GM19035 (cell line): ENCODE measurements at regions not wholly inside any gene's neighbourhood (a gene's known extent, or its start where the extent isn't known, plus 50 kb on each side); places are given as distances from the start of the nearest gene placed in this dataset.
"Not testable (repeated sequence)": the region's sequence is repeated elsewhere in the genome, so short reads cannot be mapped to it uniquely, and the experiment has no call there.

Experiments used
- ATAC-seq: cut with Tn5 transposase; IDR thresholded peaks from one replicate; pipeline ENCODE4 v1.9.1; 2021; ENCODE audit not compliant: unreplicated experiment

DNA sequence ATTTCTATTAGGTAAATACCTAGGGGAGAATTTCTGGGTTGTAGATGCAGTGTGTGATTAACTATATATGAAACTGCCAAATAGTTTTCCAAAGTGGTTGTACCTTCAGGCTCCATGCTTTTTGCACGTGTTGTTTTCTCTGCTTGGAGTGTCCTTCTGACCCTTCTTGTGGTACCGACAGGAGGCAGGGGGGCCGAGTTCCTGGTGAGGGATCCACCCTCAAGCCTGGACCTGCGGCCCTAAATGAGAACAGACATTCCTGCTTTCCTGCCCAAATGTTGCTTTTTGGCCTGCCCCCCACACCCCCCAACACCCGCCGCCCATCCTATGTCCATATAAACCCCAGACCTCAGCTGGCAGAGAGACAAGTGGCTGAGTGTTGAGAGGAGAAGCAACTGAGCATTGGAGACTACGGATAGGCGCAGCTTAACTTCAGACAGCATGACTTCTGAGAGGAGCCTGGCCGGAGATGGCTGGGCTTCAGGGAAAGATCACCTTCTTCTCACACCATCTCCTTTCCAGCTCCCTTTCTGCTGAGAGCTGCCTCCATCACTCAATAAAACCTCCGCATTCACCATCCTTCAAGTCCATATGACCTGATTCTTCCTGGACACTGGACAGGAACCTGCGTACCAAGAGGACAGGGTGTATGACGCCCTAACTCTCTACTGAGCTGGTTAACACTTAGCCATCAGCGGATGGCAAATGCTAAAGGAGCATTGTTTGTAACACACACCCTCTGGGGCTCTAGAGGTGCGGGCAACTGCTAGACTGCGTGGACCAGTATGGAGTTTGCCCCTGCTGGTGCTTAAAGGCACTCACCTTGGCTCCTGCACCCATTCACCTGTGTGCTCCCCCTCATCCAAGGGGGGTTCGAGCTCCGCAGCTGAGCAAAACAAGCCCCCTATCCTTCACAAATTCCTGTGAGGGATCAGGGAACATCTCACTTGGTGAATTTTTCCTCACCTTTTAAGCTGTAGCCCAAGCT, 194.7 kb upstream of the FBXO33 start:
- no peak for ATAC-seq

GRCh38 chr14:39621678-39622077, 189.4 kb upstream of the FBXO33 start:
- no peak for ATAC-seq

- ATAC-seq, result no peak
Measured at GRCh38 chr14:39621223-39621622, 189.0 kb upstream of the FBXO33 start.

DNA sequence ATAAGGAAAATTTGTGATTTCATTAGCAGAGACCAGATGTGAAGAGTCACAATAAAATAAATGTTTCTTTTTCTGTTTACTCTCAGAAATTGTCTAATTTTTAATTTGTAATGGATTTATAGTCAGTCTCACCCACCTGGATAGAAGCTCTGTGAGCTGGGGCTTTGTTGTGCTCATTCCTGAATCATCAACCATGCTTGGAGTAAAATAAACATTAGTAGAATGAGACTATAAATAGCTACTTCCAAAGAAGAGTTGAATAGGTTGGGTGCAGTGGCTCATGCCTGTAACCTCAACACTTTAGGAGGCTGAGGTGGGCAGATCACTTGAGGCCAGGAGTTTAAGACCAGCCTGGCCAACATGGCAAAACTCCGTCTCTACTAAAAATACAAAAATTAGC, 185.3 kb upstream of the FBXO33 start:
- no peak for ATAC-seq

GRCh38 chr14:39615352-39615751, 183.1 kb upstream of the FBXO33 start:
- ATAC-seq, result no peak

GRCh38 chr14:39614297-39614923, 182.2 kb upstream of the FBXO33 start:
- ATAC-seq, result no peak

- ATAC-seq, result no peak
Measured at GRCh38 chr14:39609119-39609518, 176.9 kb upstream of the FBXO33 start.

GRCh38 chr14:39607978-39608377, 175.7 kb upstream of the FBXO33 start:
- no peak for ATAC-seq

- no peak for ATAC-seq
Measured at GRCh38 chr14:39603942-39604341, 171.7 kb upstream of the FBXO33 start.

- ATAC-seq, result no peak
Measured at GRCh38 chr14:39593377-39593776, 161.1 kb upstream of the FBXO33 start.

DNA sequence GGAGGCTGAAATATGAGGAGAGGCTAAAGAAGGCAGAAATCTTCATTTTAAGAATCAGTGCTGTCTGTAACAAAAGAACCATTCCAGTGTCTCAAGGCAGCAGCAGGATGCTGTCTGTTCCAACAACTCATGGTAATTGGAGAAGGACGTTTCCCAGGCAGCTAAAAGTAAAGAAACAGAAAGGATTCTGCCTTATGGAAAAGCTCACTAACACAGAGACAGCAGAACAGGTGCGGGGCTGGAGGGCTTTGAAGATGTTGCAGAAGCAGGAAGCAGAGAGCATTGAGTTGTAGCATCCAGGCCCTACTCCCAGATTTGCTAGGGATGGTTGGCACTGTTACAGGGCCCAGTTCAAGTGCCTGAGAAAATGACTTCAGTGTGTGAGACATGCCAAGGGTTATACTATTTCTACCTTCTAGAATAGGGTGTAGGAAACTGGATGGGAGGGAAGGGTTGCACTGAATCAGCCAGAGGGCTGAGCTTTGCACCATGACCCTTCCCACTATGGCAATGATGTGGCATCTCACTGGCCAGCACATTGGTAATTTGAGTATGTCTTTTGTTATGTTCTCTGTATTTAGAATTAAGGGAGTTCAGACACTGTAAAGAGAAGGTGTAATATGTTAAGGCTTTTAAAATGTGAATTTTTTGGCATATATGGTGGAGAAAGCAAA, 160.0 kb upstream of the FBXO33 start:
- no peak for ATAC-seq

DNA sequence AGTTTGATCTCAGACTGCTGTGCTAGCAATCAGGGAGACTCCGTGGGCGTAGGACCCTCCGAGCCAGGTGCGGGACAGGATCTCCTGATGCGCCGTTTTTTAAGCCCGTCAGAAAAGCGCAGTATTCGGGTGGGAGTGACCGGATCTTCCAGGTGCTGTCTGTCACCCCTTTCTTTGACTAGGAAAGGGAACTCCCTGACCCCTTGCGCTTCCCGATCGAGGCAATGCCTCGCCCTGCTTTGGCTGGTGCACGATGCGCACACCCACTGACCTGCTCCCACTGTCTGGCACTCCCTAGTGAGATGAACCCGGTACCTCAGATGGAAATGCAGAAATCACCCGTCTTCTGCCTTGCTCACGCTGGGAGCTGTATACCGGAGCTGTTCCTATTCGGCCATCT, 157.6 kb upstream of the FBXO33 start:
- ATAC-seq, result not testable (repeated sequence)

- no peak for ATAC-seq
Measured at GRCh38 chr14:39582028-39582654, 149.9 kb upstream of the FBXO33 start.

- no peak for ATAC-seq
Measured at GRCh38 chr14:39581474-39581873, 149.2 kb upstream of the FBXO33 start.

- no peak for ATAC-seq
Measured at GRCh38 chr14:39580696-39581095, 148.5 kb upstream of the FBXO33 start.

- ATAC-seq, result no peak
Measured at GRCh38 chr14:39576736-39577135, 144.5 kb upstream of the FBXO33 start.

DNA sequence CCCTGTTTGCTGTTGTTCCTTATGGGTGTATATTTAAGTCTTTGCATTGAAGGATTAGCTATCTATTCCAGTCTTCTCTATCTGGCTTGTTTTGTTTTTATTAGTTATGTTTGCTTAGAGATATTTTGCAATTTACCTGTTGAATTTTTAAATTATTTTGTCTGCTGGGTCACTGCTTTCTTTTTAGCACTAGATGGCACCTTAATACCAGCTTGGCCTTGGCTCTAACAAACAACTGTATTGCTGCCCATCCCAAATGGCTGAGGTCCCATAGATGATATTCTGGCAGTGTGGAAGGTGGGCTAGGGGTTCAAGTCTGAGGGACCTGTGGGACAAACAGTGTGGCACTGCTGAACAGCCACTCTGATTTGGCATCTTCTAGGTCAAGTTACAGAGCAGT, 144.0 kb upstream of the FBXO33 start:
- no peak for ATAC-seq

GRCh38 chr14:39568809-39569538, 136.7 kb upstream of the FBXO33 start:
- peak; percentile 58 for ATAC-seq

GRCh38 chr14:39566795-39567194, 134.6 kb upstream of the FBXO33 start:
- ATAC-seq, result no peak

DNA sequence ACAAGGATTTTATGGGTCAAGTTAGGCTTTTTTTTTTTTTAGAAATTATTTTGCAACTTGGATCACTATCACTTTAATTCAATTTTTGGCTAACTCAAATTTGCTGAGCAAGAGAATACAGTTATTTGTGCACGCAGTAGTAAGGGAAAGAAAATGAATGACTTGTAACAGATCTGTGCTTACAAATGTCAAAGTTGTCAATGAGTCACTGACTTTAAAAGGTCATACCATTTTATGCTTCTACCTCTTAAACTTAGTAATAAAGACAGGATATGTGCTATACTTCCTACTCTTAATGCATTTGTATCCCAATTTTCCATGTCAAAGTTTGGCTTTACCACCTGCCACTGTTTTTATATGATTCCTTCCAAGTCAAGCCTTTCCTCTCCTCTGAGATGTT, 131.1 kb upstream of the FBXO33 start:
- ATAC-seq, result no peak

DNA sequence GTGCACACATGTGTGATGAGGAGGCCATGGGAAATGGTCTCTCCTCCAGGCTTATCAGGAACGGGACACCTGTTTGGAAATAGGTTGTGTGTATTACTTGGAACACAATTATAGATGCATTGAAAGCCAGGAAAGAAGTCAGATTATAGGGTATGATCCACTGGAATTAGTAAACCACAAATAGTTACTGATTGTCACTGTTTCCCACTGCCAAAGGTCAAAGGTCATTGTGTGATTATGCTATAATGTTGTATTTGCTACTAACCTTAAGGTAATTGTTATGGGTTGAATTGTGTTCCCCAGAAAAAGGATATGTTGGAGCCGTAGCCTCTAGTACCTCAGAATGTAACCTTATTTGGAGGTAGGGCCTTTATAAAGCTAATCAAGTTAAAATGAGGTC, 129.9 kb upstream of the FBXO33 start:
- ATAC-seq, result no peak
